Heart right ventricle (tissue), 16 donors: ENCODE measurements at regions not wholly inside any gene's neighbourhood (a gene's known extent, or its start where the extent isn't known, plus 50 kb on each side); places are given as distances from the start of the nearest gene placed in this dataset.

Experiments used
- ATAC-seq, 8 donors: fragments of 200-7000 bp; cut with Tn5 transposase; one replicate each; pipeline ENCODE4 v1.9.1; 2020; ENCODE audit warnings: mild to moderate bottlenecking in 8 of 8, moderate library complexity in 8 of 8, moderate number of reproducible peaks in 1 of 8
- DNase-seq, 2 donors: peaks; one replicate each; pipeline ENCODE4 v3.0.0-alpha.2; 2020
- H3K27ac ChIP-seq, 10 donors: fragments of 200-600 bp; sonication (generic) in 2 of 10; one replicate each; pipeline versions ENCODE4 v1.5.0 to v1.8.0; 2020 to 2022; ENCODE audit warnings: mild to moderate bottlenecking in 3 of 10
- H3K27me3 ChIP-seq, 7 donors: fragments of 200-600 bp; one replicate each; pipeline ENCODE4 v1.8.0; 2021 to 2022; ENCODE audit warnings: mild to moderate bottlenecking in 2 of 7
- H3K36me3 ChIP-seq, 9 donors: fragments of 200-600 bp; sonication (generic) in 1 of 9; one replicate each; pipeline versions ENCODE4 v1.5.0 to v1.8.0; 2020 to 2022; ENCODE audit warnings: mild to moderate bottlenecking in 2 of 9
- H3K4me1 ChIP-seq, 9 donors: fragments of 200-600 bp; sonication (generic) in 1 of 9; one replicate each; pipeline versions ENCODE4 v1.5.0 to v1.8.0; 2020 to 2022; ENCODE audit warnings: mild to moderate bottlenecking in 4 of 9
- H3K4me3 ChIP-seq, 10 donors: fragments of 200-600 bp; sonication (generic) in 2 of 10; one replicate each; pipeline versions ENCODE4 v1.5.0 to v1.8.0; 2020 to 2022; ENCODE audit warnings: mild to moderate bottlenecking in 7 of 10, moderate library complexity in 2 of 10
- H3K9me3 ChIP-seq, 11 donors: fragments of 200-600 bp in 10 of 11; sonication (generic) in 2 of 11; one replicate each; pipeline versions ENCODE4 v1.5.0 to v1.8.0; 2013 to 2022; ENCODE audit warnings: mild to moderate bottlenecking in 2 of 11, control low read depth in 1 of 11, moderate library complexity in 1 of 11
- CTCF ChIP-seq, 9 donors: fragments of 200-600 bp; sonication (generic) in 2 of 9; IDR thresholded peaks; one replicate each; pipeline versions ENCODE4 v1.5.0 to v1.8.0; 2021 to 2022; ENCODE audit warnings: antibody characterized with exemption in 9 of 9, mild to moderate bottlenecking in 5 of 9, moderate library complexity in 1 of 9
- WGBS, 2 donors: extraction: QIAGEN DNeasy Blood & Tissue Kit; methylation state at CpG; one replicate each; pipeline ENCODE4 v1.1.7; 2013; ENCODE audit warnings: inconsistent platforms in 1 of 2; 5-methylcytosine and 5-hydroxymethylcytosine counted together
- intact Hi-C, 10 donors: fragments of 100-400 bp; cut with DNase I; formaldehyde crosslinking; loops; one replicate each; pipeline versions ENCODE4 v1.11.1 to v1.14.2; 2022
- donor health status: Arrhythmogenic right ventricular cardiomyopathy.
- donor health status: ischemic (EF 13 %, LVEDD 7.1; RV severe dilation, severe dysfunction).
- donor health status: healthy with polysubstance abuse.
- donor health status: DM: no; HTN: yes; CAD: no.
- donor health status: DM: no; HTN: no; CAD: no.
- donor health status: ischemic (EF 25% LVEDD 6.9; RV normal size, moderate dysfunction).
- donor health status: ischemic (EF 25% LVEDD 5.7; RV mildly dilated, moderate dysfunction).
- donor health status: healthy.
- donor health status: DM: yes; HTN: yes; CAD: no.
- donor health status: Ischemic cardiomyopathy.
- donor health status: ischemic (EF 35%, LVEDD 5.7; RV mildly dilated, moderate dysfunction).
- donor health status: nonischemic (EF 11% LVEDD 7.7; RV severe dilation, severe dysfunction).
- donor health status: DM: yes; HTN: yes; CAD: no.
- donor health status: PGD.
- donor health status: ischemic (EF 29% LVEDD 5.4; RV normal size, mild dysfunction).
- donor health status: nonischemic (EF 23%, LVEDD 6.1; RV moderate dilation, normal function).

- WGBS, 2 donors, result 94 to 95% methylated on average over 60 of the region's 60 CpGs
- DNase-seq, result no peak
- Histone ChIP-seq H3K9me3 (peaks cover 0 to 19% (median 0%) of the 10 kb centered on the region in 11 donors), H3K27me3 (peaks cover 0 to 6% (median 0%) of the 10 kb centered on the region in 7 donors), H3K27ac (no peak overlapping the region), H3K4me3 (no peak overlapping the region), H3K4me1 (no peaks in the 10 kb centered on the region), H3K36me3 (no peaks in the 10 kb centered on the region)
- peak in 1 of 8 donors; percentile 64 for ATAC-seq
- intact Hi-C loops, result no loop called here
- TF ChIP-seq CTCF (IDR thresholded peaks at IDR 0.05), result no peak
Measured at GRCh38 chr5:3535414-3536211, 60.0 kb upstream of the IRX1 start.

GRCh38 chr5:3534997-3535396 is 60.6 kb upstream of the IRX1 start:
- ATAC-seq, result no peak
- no peak for TF ChIP-seq CTCF (IDR thresholded peaks at IDR 0.05)
- Histone ChIP-seq H3K4me1 (no peaks in the 10 kb centered on the region), H3K4me3 (no peak overlapping the region), H3K36me3 (no peaks in the 10 kb centered on the region), H3K27me3 (peaks cover 0 to 6% (median 0%) of the 10 kb centered on the region in 7 donors), H3K27ac (no peak overlapping the region), H3K9me3 (peaks cover 0 to 19% (median 0%) of the 10 kb centered on the region in 11 donors)
- intact Hi-C loops, result no loop called here
- no peak for DNase-seq
- WGBS, 2 donors, result 93 to 95% methylated on average over 13 of the region's 13 CpGs

GRCh38 chr5:3531320-3531986 is 64.2 kb upstream of the IRX1 start:
- WGBS, 2 donors, result 65 to 78% methylated on average over 8 of the region's 8 CpGs
- no peak overlapping the region for H3K4me3 ChIP-seq
- no peak for TF ChIP-seq CTCF (IDR thresholded peaks at IDR 0.05)
- no peak overlapping the region for H3K27ac ChIP-seq
- H3K36me3 ChIP-seq, result no peaks in the 10 kb centered on the region
- no peak for ATAC-seq
- H3K27me3 ChIP-seq, result no peaks in the 10 kb centered on the region
- H3K9me3 ChIP-seq, result peaks cover 0 to 19% (median 0%) of the 10 kb centered on the region in 11 donors
- H3K4me1 ChIP-seq, result no peaks in the 10 kb centered on the region
- intact Hi-C loops, result no loop called here
- no peak for DNase-seq

- H3K9me3 ChIP-seq, result peaks cover 0 to 13% (median 0%) of the 10 kb centered on the region in 11 donors
- no peaks in the 10 kb centered on the region for H3K4me1 ChIP-seq
- no peak overlapping the region for H3K4me3 ChIP-seq
- no peaks in the 10 kb centered on the region for H3K36me3 ChIP-seq
- no peak for DNase-seq
- intact Hi-C loops, result no loop called here
- H3K27ac ChIP-seq, result no peak overlapping the region
- 76 to 90% methylated on average over 2 of the region's 2 CpGs for WGBS, 2 donors
- TF ChIP-seq CTCF (IDR thresholded peaks at IDR 0.05), result no peak
- no peaks in the 10 kb centered on the region for H3K27me3 ChIP-seq
- ATAC-seq, result no peak
Measured at GRCh38 chr5:3530251-3530650, 65.4 kb upstream of the IRX1 start.
